SJCRH30 (cell line): ENCODE measurements at regions not wholly inside any gene's neighbourhood (a gene's known extent, or its start where the extent isn't known, plus 50 kb on each side); places are given as distances from the start of the nearest gene placed in this dataset.

Experiments
- DNase-seq, 2 experiments: peaks; one replicate each; pipeline ENCODE4 v3.0.0-alpha.2; 2015 to 2020
- H3K27ac ChIP-seq: fragments of 250-450 bp; sonication (Bioruptor Pico); 2 replicates; pipeline ENCODE4 v1.5.1; 2020; ENCODE audit warnings: mild to moderate bottlenecking, moderate library complexity
- H3K27me3 ChIP-seq: fragments of 250-450 bp; sonication (Bioruptor Pico); 2 replicates; pipeline ENCODE4 v1.5.1; 2020; ENCODE audit warnings: mild to moderate bottlenecking, moderate library complexity
- H3K36me3 ChIP-seq: fragments of 250-450 bp; sonication (Bioruptor Pico); 2 replicates; pipeline ENCODE4 v1.5.1; 2020; ENCODE audit warnings: mild to moderate bottlenecking, moderate library complexity
- H3K4me1 ChIP-seq: fragments of 250-450 bp; sonication (Bioruptor Pico); 2 replicates; pipeline ENCODE4 v1.5.1; 2020; ENCODE audit warnings: mild to moderate bottlenecking, moderate library complexity
- H3K4me3 ChIP-seq: fragments of 250-450 bp; sonication (Bioruptor Pico); 2 replicates; pipeline ENCODE4 v1.5.1; 2020; ENCODE audit warnings: mild to moderate bottlenecking, moderate library complexity
- H3K9me3 ChIP-seq: fragments of 250-450 bp; sonication (Bioruptor Pico); replicated peaks from 2 replicates; pipeline ENCODE4 v1.5.1; 2020; ENCODE audit warnings: mild to moderate bottlenecking, moderate library complexity

GRCh38 chr15:91711384-91712033, 142.0 kb upstream of the SLCO3A1 start:
- Histone ChIP-seq H3K36me3 (no peaks in the 10 kb centered on the region), H3K27me3 (peaks cover 2% of the 10 kb centered on the region; the same call in 1 of the 2 replicates), H3K9me3 (no peaks in the 10 kb centered on the region), H3K4me3 (no peak overlapping the region), H3K27ac (no peak overlapping the region), H3K4me1 (no peaks in the 10 kb centered on the region)
- no peak for DNase-seq

GRCh38 chr15:91712286-91712685, 141.2 kb upstream of the SLCO3A1 start:
- Histone ChIP-seq H3K36me3 (no peaks in the 10 kb centered on the region), H3K27me3 (peaks cover 4% of the 10 kb centered on the region; the same call in 1 of the 2 replicates), H3K27ac (no peak overlapping the region), H3K4me1 (no peaks in the 10 kb centered on the region), H3K4me3 (no peak overlapping the region), H3K9me3 (no peaks in the 10 kb centered on the region)
- no peak for DNase-seq

GRCh38 chr15:91716536-91716935, 137.0 kb upstream of the SLCO3A1 start:
- DNase-seq = no peak
- Histone ChIP-seq H3K4me3 (no peak overlapping the region), H3K27ac (no peak overlapping the region), H3K36me3 (no peaks in the 10 kb centered on the region), H3K27me3 (peaks cover 8% of the 10 kb centered on the region; the same call in 1 of the 2 replicates), H3K4me1 (no peaks in the 10 kb centered on the region), H3K9me3 (no peaks in the 10 kb centered on the region)

GRCh38 chr15:91717811-91718210, 135.7 kb upstream of the SLCO3A1 start:
- no peak overlapping the region for H3K27ac ChIP-seq
- H3K36me3 ChIP-seq = no peaks in the 10 kb centered on the region
- H3K9me3 ChIP-seq = no peaks in the 10 kb centered on the region
- DNase-seq = no peak
- H3K4me1 ChIP-seq = no peaks in the 10 kb centered on the region
- H3K4me3 ChIP-seq = no peak overlapping the region
- H3K27me3 ChIP-seq = peaks cover 8% of the 10 kb centered on the region; the same call in 1 of the 2 replicates

GRCh38 chr15:91723959-91724358, 129.5 kb upstream of the SLCO3A1 start:
- Histone ChIP-seq H3K9me3 (0 out of 2 replicates have a peak, but pooled peaks cover 2% of the 10 kb centered on the region), H3K36me3 (no peaks in the 10 kb centered on the region), H3K27ac (no peak overlapping the region), H3K27me3 (0 out of 2 replicates have a peak, but pooled peaks cover 4% of the 10 kb centered on the region), H3K4me1 (no peaks in the 10 kb centered on the region), H3K4me3 (no peak overlapping the region)
- DNase-seq = no peak

- Histone ChIP-seq H3K27me3 (peaks cover 10% of the 10 kb centered on the region), H3K9me3 (0 out of 2 replicates have a peak, but pooled peaks cover 3% of the 10 kb centered on the region), H3K4me1 (no peaks in the 10 kb centered on the region), H3K27ac (no peak overlapping the region), H3K36me3 (no peaks in the 10 kb centered on the region), H3K4me3 (no peak overlapping the region)
- DNase-seq = no peak
Measured at GRCh38 chr15:91733661-91734060, 119.8 kb upstream of the SLCO3A1 start.

- H3K27ac ChIP-seq = no peak overlapping the region
- H3K36me3 ChIP-seq = no peaks in the 10 kb centered on the region
- peaks cover 18% of the 10 kb centered on the region for H3K27me3 ChIP-seq
- H3K4me3 ChIP-seq = no peak overlapping the region
- H3K4me1 ChIP-seq = no peaks in the 10 kb centered on the region
- no peaks in the 10 kb centered on the region for H3K9me3 ChIP-seq
- DNase-seq = no peak
Measured at GRCh38 chr15:91737151-91737818, 116.2 kb upstream of the SLCO3A1 start.

- Histone ChIP-seq H3K9me3 (no peaks in the 10 kb centered on the region), H3K27ac (no peak overlapping the region), H3K36me3 (no peaks in the 10 kb centered on the region), H3K4me1 (no peaks in the 10 kb centered on the region), H3K27me3 (peaks cover 10% of the 10 kb centered on the region; the same call in 1 of the 2 replicates), H3K4me3 (no peak overlapping the region)
- DNase-seq = no peak
Measured at GRCh38 chr15:91741986-91742385, 111.5 kb upstream of the SLCO3A1 start.

GRCh38 chr15:91751611-91752010, 101.9 kb upstream of the SLCO3A1 start:
- peaks cover 4% of the 10 kb centered on the region for H3K27me3 ChIP-seq
- no peaks in the 10 kb centered on the region for H3K4me1 ChIP-seq
- no peak overlapping the region for H3K4me3 ChIP-seq
- H3K27ac ChIP-seq = no peak overlapping the region
- no peak for DNase-seq
- H3K36me3 ChIP-seq = no peaks in the 10 kb centered on the region
- no peaks in the 10 kb centered on the region for H3K9me3 ChIP-seq

- DNase-seq = no peak
- Histone ChIP-seq H3K27ac (no peak overlapping the region), H3K36me3 (no peaks in the 10 kb centered on the region), H3K9me3 (no peaks in the 10 kb centered on the region), H3K4me3 (no peak overlapping the region), H3K4me1 (no peaks in the 10 kb centered on the region), H3K27me3 (peaks cover 5% of the 10 kb centered on the region)
Measured at GRCh38 chr15:91752081-91752785, 101.3 kb upstream of the SLCO3A1 start.

- Histone ChIP-seq H3K9me3 (no peaks in the 10 kb centered on the region), H3K27me3 (peaks cover 5% of the 10 kb centered on the region), H3K4me1 (no peaks in the 10 kb centered on the region), H3K36me3 (no peaks in the 10 kb centered on the region), H3K4me3 (no peak overlapping the region), H3K27ac (no peak overlapping the region)
- no peak for DNase-seq
Measured at GRCh38 chr15:91759560-91759959, 93.9 kb upstream of the SLCO3A1 start.

GRCh38 chr15:91765660-91766059, 87.8 kb upstream of the SLCO3A1 start:
- Histone ChIP-seq H3K4me1 (no peaks in the 10 kb centered on the region), H3K27me3 (no peaks in the 10 kb centered on the region), H3K4me3 (no peak overlapping the region), H3K27ac (no peak overlapping the region), H3K9me3 (no peaks in the 10 kb centered on the region), H3K36me3 (no peaks in the 10 kb centered on the region)
- no peak for DNase-seq

GRCh38 chr15:91769476-91769875, 84.0 kb upstream of the SLCO3A1 start:
- no peaks in the 10 kb centered on the region for H3K9me3 ChIP-seq
- no peaks in the 10 kb centered on the region for H3K36me3 ChIP-seq
- no peaks in the 10 kb centered on the region for H3K27me3 ChIP-seq
- no peak overlapping the region for H3K27ac ChIP-seq
- H3K4me1 ChIP-seq = no peaks in the 10 kb centered on the region
- no peak overlapping the region for H3K4me3 ChIP-seq
- no peak for DNase-seq

- no peak for DNase-seq
- Histone ChIP-seq H3K27ac (no peak overlapping the region), H3K36me3 (no peaks in the 10 kb centered on the region), H3K4me3 (no peak overlapping the region), H3K9me3 (no peaks in the 10 kb centered on the region), H3K4me1 (no peaks in the 10 kb centered on the region), H3K27me3 (no peaks in the 10 kb centered on the region)
Measured at GRCh38 chr15:91769894-91770293, 83.6 kb upstream of the SLCO3A1 start.

- H3K36me3 ChIP-seq = no peaks in the 10 kb centered on the region
- H3K27ac ChIP-seq = no peak overlapping the region
- H3K9me3 ChIP-seq = no peaks in the 10 kb centered on the region
- 0 out of 2 replicates have a peak, but pooled peaks cover 8% of the 10 kb centered on the region for H3K27me3 ChIP-seq
- DNase-seq = no peak
- H3K4me3 ChIP-seq = no peak overlapping the region
- H3K4me1 ChIP-seq = no peaks in the 10 kb centered on the region
Measured at GRCh38 chr15:91776104-91776503, 77.4 kb upstream of the SLCO3A1 start.
